ENCODE measurements at regions not wholly inside any gene's neighbourhood (a gene's known extent, or its start where the extent isn't known, plus 50 kb on each side); places are given as distances from the start of the nearest gene placed in this dataset.
"Not testable (repeated sequence)": the region's sequence is repeated elsewhere in the genome, so short reads cannot be mapped to it uniquely, and the experiment has no call there.

GRCh38 chrX:14308976-14309375 is 220.4 kb upstream of the GLRA2 start:
- TF ChIP-seq, protein P1, sequence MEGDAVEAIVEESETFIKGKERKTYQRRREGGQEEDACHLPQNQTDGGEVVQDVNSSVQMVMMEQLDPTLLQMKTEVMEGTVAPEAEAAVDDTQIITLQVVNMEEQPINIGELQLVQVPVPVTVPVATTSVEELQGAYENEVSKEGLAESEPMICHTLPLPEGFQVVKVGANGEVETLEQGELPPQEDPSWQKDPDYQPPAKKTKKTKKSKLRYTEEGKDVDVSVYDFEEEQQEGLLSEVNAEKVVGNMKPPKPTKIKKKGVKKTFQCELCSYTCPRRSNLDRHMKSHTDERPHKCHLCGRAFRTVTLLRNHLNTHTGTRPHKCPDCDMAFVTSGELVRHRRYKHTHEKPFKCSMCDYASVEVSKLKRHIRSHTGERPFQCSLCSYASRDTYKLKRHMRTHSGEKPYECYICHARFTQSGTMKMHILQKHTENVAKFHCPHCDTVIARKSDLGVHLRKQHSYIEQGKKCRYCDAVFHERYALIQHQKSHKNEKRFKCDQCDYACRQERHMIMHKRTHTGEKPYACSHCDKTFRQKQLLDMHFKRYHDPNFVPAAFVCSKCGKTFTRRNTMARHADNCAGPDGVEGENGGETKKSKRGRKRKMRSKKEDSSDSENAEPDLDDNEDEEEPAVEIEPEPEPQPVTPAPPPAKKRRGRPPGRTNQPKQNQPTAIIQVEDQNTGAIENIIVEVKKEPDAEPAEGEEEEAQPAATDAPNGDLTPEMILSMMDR (conservative IDR thresholded peaks at IDR 0.05; ENCODE audit: low read depth, low read length): not testable (repeated sequence)
- not testable (repeated sequence) for TF ChIP-seq RAD21 (IDR thresholded peaks at IDR 0.05; ENCODE audit: low read length); MAFK (IDR thresholded peaks at IDR 0.05; ENCODE audit: low read depth, low read length); USF2 (IDR thresholded peaks at IDR 0.05; ENCODE audit: low read depth, low read length); POLR2A (IDR thresholded peaks at IDR 0.05; ENCODE audit: low read depth, low read length); FOS (IDR thresholded peaks at IDR 0.05; ENCODE audit: low read depth, low read length); SMC3 (IDR thresholded peaks at IDR 0.05; ENCODE audit: low read depth, low read length); MAZ (IDR thresholded peaks at IDR 0.05; ENCODE audit: borderline replicate concordance, low read depth, low read length); BHLHE40 (IDR thresholded peaks at IDR 0.05; ENCODE audit: low read depth, low read length); MXI1 (IDR thresholded peaks at IDR 0.05; ENCODE audit: borderline replicate concordance, low read depth, low read length)
